A172 (cell line): ENCODE measurements at regions not wholly inside any gene's neighbourhood (a gene's known extent, or its start where the extent isn't known, plus 50 kb on each side); places are given as distances from the start of the nearest gene placed in this dataset.
"Not testable (repeated sequence)": the region's sequence is repeated elsewhere in the genome, so short reads cannot be mapped to it uniquely, and the experiment has no call there.

Experiments
- DNase-seq: peaks from one replicate; pipeline ENCODE4 v3.0.0-alpha.2; 2015; ENCODE audit warnings: low spot score

GRCh38 chr5:98110791-98111190, 662.7 kb upstream of the RGMB start:
- DNase-seq, result peak; percentile 16

- DNase-seq, result no peak
Observed at GRCh38 chr5:98111686-98112085, 661.8 kb upstream of the RGMB start.

- no peak for DNase-seq
Observed at GRCh38 chr5:98121036-98121936, 652.2 kb upstream of the RGMB start.

GRCh38 chr5:98128271-98128670, 645.2 kb upstream of the RGMB start:
- DNase-seq, result no peak

- no peak for DNase-seq
Observed at GRCh38 chr5:98128846-98129245, 644.6 kb upstream of the RGMB start.

- no peak for DNase-seq
Observed at GRCh38 chr5:98130261-98131035, 643.0 kb upstream of the RGMB start.

GRCh38 chr5:98144116-98144515, 629.3 kb upstream of the RGMB start:
- DNase-seq, result no peak

GRCh38 chr5:98144710-98145109, 628.8 kb upstream of the RGMB start:
- no peak for DNase-seq

GRCh38 chr5:98157368-98157767, 616.1 kb upstream of the RGMB start:
- DNase-seq, result no peak

- no peak for DNase-seq
Observed at GRCh38 chr5:98158440-98158839, 615.0 kb upstream of the RGMB start.

GRCh38 chr5:98163796-98164493, 609.5 kb upstream of the RGMB start:
- DNase-seq, result no peak

- DNase-seq, result no peak
Observed at GRCh38 chr5:98168871-98169270, 604.6 kb upstream of the RGMB start.

GRCh38 chr5:98170994-98171393, 602.5 kb upstream of the RGMB start:
- no peak for DNase-seq

- peak; percentile 46 for DNase-seq
Observed at GRCh38 chr5:98173334-98173733, 600.1 kb upstream of the RGMB start.

- DNase-seq, result no peak
Observed at GRCh38 chr5:98175474-98175873, 598.0 kb upstream of the RGMB start.

GRCh38 chr5:98179791-98180755, 593.4 kb upstream of the RGMB start:
- DNase-seq, result no peak

GRCh38 chr5:98186128-98186527, 587.3 kb upstream of the RGMB start:
- DNase-seq, result no peak

- no peak for DNase-seq
Observed at GRCh38 chr5:98187945-98188344, 585.5 kb upstream of the RGMB start.

- DNase-seq, result not testable (repeated sequence)
Observed at GRCh38 chr5:98190344-98190743, 583.1 kb upstream of the RGMB start.

GRCh38 chr5:98193921-98194760, 579.3 kb upstream of the RGMB start:
- no peak for DNase-seq
